ENCODE measurements at regions not wholly inside any gene's neighbourhood (a gene's known extent, or its start where the extent isn't known, plus 50 kb on each side); places are given as distances from the start of the nearest gene placed in this dataset.

- no peak for DNase-seq
- Histone ChIP-seq H3K4me3 (no peak overlapping the region), H3K36me3 (no peaks in the 10 kb centered on the region), H3K9me3 (no peaks in the 10 kb centered on the region), H3K27me3 (no peaks in the 10 kb centered on the region; the same call in 1 of the 2 replicates)
Measured at GRCh38 chr1:37149296-37149695, 115.0 kb upstream of the GRIK3 start.

- no peak for DNase-seq
- Histone ChIP-seq H3K9me3 (no peaks in the 10 kb centered on the region), H3K36me3 (no peaks in the 10 kb centered on the region), H3K4me3 (no peak overlapping the region), H3K27me3 (no peaks in the 10 kb centered on the region)
Measured at GRCh38 chr1:37150986-37151385, 116.7 kb upstream of the GRIK3 start.

GRCh38 chr1:37151789-37152188, 117.5 kb upstream of the GRIK3 start:
- Histone ChIP-seq H3K36me3 (no peaks in the 10 kb centered on the region), H3K4me3 (no peak overlapping the region), H3K27me3 (no peaks in the 10 kb centered on the region), H3K9me3 (no peaks in the 10 kb centered on the region)
- no peak for DNase-seq

- Histone ChIP-seq H3K9me3 (no peaks in the 10 kb centered on the region), H3K27me3 (no peaks in the 10 kb centered on the region), H3K4me3 (no peak overlapping the region), H3K36me3 (no peaks in the 10 kb centered on the region)
- DNase-seq, result no peak
Measured at GRCh38 chr1:37152491-37152890, 118.2 kb upstream of the GRIK3 start.

- H3K9me3 ChIP-seq, result no peaks in the 10 kb centered on the region
- no peak for DNase-seq
- H3K36me3 ChIP-seq, result no peaks in the 10 kb centered on the region
- no peak overlapping the region for H3K4me3 ChIP-seq
- H3K27me3 ChIP-seq, result no peaks in the 10 kb centered on the region
Measured at GRCh38 chr1:37153116-37154100, 119.1 kb upstream of the GRIK3 start.

- Histone ChIP-seq H3K9me3 (no peaks in the 10 kb centered on the region), H3K27me3 (no peaks in the 10 kb centered on the region), H3K36me3 (no peaks in the 10 kb centered on the region), H3K4me3 (no peak overlapping the region)
- DNase-seq, result no peak
Measured at GRCh38 chr1:37156646-37157045, 122.3 kb upstream of the GRIK3 start.

- Histone ChIP-seq H3K4me3 (no peak overlapping the region), H3K27me3 (0 out of 2 replicates have a peak, but pooled peaks cover 2% of the 10 kb centered on the region), H3K9me3 (no peaks in the 10 kb centered on the region), H3K36me3 (no peaks in the 10 kb centered on the region)
- no peak for DNase-seq
Measured at GRCh38 chr1:37157634-37158033, 123.3 kb upstream of the GRIK3 start.

- DNase-seq, result no peak
- no peak overlapping the region for H3K4me3 ChIP-seq
- no peaks in the 10 kb centered on the region for H3K36me3 ChIP-seq
- no peaks in the 10 kb centered on the region for H3K9me3 ChIP-seq
- H3K27me3 ChIP-seq, result 0 out of 2 replicates have a peak, but pooled peaks cover 2% of the 10 kb centered on the region
Measured at GRCh38 chr1:37158113-37158749, 123.9 kb upstream of the GRIK3 start.

GRCh38 chr1:37159102-37159501, 124.8 kb upstream of the GRIK3 start:
- Histone ChIP-seq H3K4me3 (no peak overlapping the region), H3K9me3 (no peaks in the 10 kb centered on the region; the same call in 1 of the 2 replicates), H3K27me3 (0 out of 2 replicates have a peak, but pooled peaks cover 2% of the 10 kb centered on the region), H3K36me3 (no peaks in the 10 kb centered on the region)
- DNase-seq, result no peak

- Histone ChIP-seq H3K4me3 (no peak overlapping the region), H3K36me3 (no peaks in the 10 kb centered on the region), H3K27me3 (0 out of 2 replicates have a peak, but pooled peaks cover 2% of the 10 kb centered on the region), H3K9me3 (peaks cover 3% of the 10 kb centered on the region; the same call in 1 of the 2 replicates)
- no peak for DNase-seq
Measured at GRCh38 chr1:37161171-37161570, 126.9 kb upstream of the GRIK3 start.

GRCh38 chr1:37162059-37162458, 127.7 kb upstream of the GRIK3 start:
- H3K36me3 ChIP-seq, result no peaks in the 10 kb centered on the region
- H3K9me3 ChIP-seq, result peaks cover 3% of the 10 kb centered on the region; the same call in 1 of the 2 replicates

GRCh38 chr1:37166005-37166404, 131.7 kb upstream of the GRIK3 start:
- Histone ChIP-seq H3K36me3 (no peaks in the 10 kb centered on the region), H3K27me3 (0 out of 2 replicates have a peak, but pooled peaks cover 2% of the 10 kb centered on the region), H3K9me3 (peaks cover 3% of the 10 kb centered on the region; the same call in 1 of the 2 replicates), H3K4me3 (no peak overlapping the region)
- no peak for DNase-seq

More at GRCh38 chr1:37162059-37162458, 127.7 kb upstream of the GRIK3 start:
- Histone ChIP-seq H3K4me3 (no peak overlapping the region), H3K27me3 (0 out of 2 replicates have a peak, but pooled peaks cover 2% of the 10 kb centered on the region)
- DNase-seq, result no peak

- H3K9me3 ChIP-seq, result peaks cover 3% of the 10 kb centered on the region; the same call in 1 of the 2 replicates
- no peak for DNase-seq
- H3K36me3 ChIP-seq, result no peaks in the 10 kb centered on the region
- no peak overlapping the region for H3K4me3 ChIP-seq
- 0 out of 2 replicates have a peak, but pooled peaks cover 1% of the 10 kb centered on the region for H3K27me3 ChIP-seq
Measured at GRCh38 chr1:37167479-37167878, 133.2 kb upstream of the GRIK3 start.

- Histone ChIP-seq H3K27me3 (no peaks in the 10 kb centered on the region), H3K4me3 (no peak overlapping the region)
- no peak for DNase-seq
Measured at GRCh38 chr1:37169241-37169640, 134.9 kb upstream of the GRIK3 start.

GRCh38 chr1:37169743-37170275, 135.5 kb upstream of the GRIK3 start:
- Histone ChIP-seq H3K4me3 (no peak overlapping the region), H3K27me3 (no peaks in the 10 kb centered on the region), H3K9me3 (no peaks in the 10 kb centered on the region; the same call in 1 of the 2 replicates), H3K36me3 (no peaks in the 10 kb centered on the region)
- no peak for DNase-seq

More at GRCh38 chr1:37169241-37169640, 134.9 kb upstream of the GRIK3 start:
- H3K9me3 ChIP-seq, result peaks cover 3% of the 10 kb centered on the region; the same call in 1 of the 2 replicates
- H3K36me3 ChIP-seq, result no peaks in the 10 kb centered on the region

GRCh38 chr1:37171691-37172090, 137.4 kb upstream of the GRIK3 start:
- H3K27me3 ChIP-seq, result no peaks in the 10 kb centered on the region
- DNase-seq, result no peak
- H3K36me3 ChIP-seq, result no peaks in the 10 kb centered on the region
- no peak overlapping the region for H3K4me3 ChIP-seq
- no peaks in the 10 kb centered on the region for H3K9me3 ChIP-seq

GRCh38 chr1:37174341-37174740, 140.0 kb upstream of the GRIK3 start:
- Histone ChIP-seq H3K9me3 (no peaks in the 10 kb centered on the region), H3K36me3 (no peaks in the 10 kb centered on the region), H3K4me3 (no peak overlapping the region), H3K27me3 (no peaks in the 10 kb centered on the region)
- no peak for DNase-seq
